H1 (cell line): ENCODE measurements at regions not wholly inside any gene's neighbourhood (a gene's known extent, or its start where the extent isn't known, plus 50 kb on each side); places are given as distances from the start of the nearest gene placed in this dataset.

Experiments used
- GABPA ChIP-seq: IDR thresholded peaks from 2 replicates; pipeline ENCODE4 v1.6.1; 2011; ENCODE audit warnings: mild to moderate bottlenecking, low read length, moderate library complexity, borderline replicate concordance; ENCODE audit not compliant: insufficient read depth
- KDM4A ChIP-seq: IDR thresholded peaks from one replicate; pipeline ENCODE4 v1.7.1; 2012; ENCODE audit warnings: low read depth, mild to moderate bottlenecking, moderate library complexity, low read length, inconsistent platforms; ENCODE audit not compliant: severe bottlenecking
- MAFK ChIP-seq: IDR thresholded peaks from 2 replicates; pipeline ENCODE4 v1.6.1; 2012; ENCODE audit warnings: low read depth, mild to moderate bottlenecking, improper control_type of control experiment, low read length
- PHF8 ChIP-seq: fragments of 200-600 bp; sonication (generic); conservative IDR thresholded peaks from 2 replicates; pipeline ENCODE4 v1.7.1; 2012; ENCODE audit warnings: low read depth, mild to moderate bottlenecking, inconsistent platforms, low read length, moderate library complexity
- RBBP5 ChIP-seq: IDR thresholded peaks from 2 replicates; pipeline ENCODE4 v1.7.1; 2012; ENCODE audit warnings: low read depth, mild to moderate bottlenecking, inconsistent platforms, low read length, moderate library complexity, borderline replicate concordance
- RFX5 ChIP-seq: IDR thresholded peaks from 2 replicates; pipeline ENCODE4 v1.6.1; 2011; ENCODE audit warnings: low read depth, low read length, improper control_type of control experiment, borderline replicate concordance
- RXRA ChIP-seq: IDR thresholded peaks from 2 replicates; pipeline ENCODE4 v1.6.1; 2011; ENCODE audit warnings: low read depth, mild to moderate bottlenecking, low read length, moderate library complexity; ENCODE audit not compliant: insufficient read depth
- SAP30 ChIP-seq: fragments of 300-600 bp; sonication (generic); IDR thresholded peaks from 2 replicates; pipeline ENCODE4 v1.7.1; 2012; ENCODE audit warnings: low read length, moderate library complexity, mild to moderate bottlenecking, inconsistent platforms; ENCODE audit not compliant: insufficient read depth, insufficient replicate concordance
- SP1 ChIP-seq: IDR thresholded peaks from 2 replicates; pipeline ENCODE4 v1.6.1; 2011; ENCODE audit warnings: low read depth, low read length
- TF ChIP-seq, protein P1 (sequence below): fragments of 300-600 bp; sonication (generic); IDR thresholded peaks from 2 replicates; pipeline ENCODE4 v1.7.1; 2012; ENCODE audit warnings: low read length, moderate library complexity, mild to moderate bottlenecking, inconsistent platforms; ENCODE audit not compliant: insufficient replicate concordance
- TF ChIP-seq, protein P2 (sequence below): IDR thresholded peaks from 2 replicates; pipeline ENCODE4 v1.6.1; 2012; ENCODE audit warnings: inconsistent platforms

DNA sequence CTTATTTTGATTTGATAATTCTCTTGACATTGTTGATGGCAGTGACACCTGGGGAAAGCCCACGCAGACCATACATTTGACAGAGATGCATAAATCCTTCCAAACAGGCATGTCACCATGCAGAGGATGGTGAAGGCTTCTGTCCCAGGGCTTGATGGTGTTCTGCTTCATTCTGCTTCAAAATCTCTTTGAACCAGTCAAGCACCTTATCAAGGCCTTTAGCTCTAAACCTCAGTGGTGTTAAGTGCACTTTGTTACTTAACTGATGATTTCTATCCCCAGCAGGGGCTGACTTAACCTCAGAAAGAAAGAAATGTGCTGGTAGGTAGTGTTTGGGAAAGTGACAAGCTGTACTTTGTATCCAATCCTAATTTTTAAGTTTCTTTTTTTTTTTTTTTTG is 81.1 kb downstream of the RRAGC start (continued):
- TF ChIP-seq, protein P1, sequence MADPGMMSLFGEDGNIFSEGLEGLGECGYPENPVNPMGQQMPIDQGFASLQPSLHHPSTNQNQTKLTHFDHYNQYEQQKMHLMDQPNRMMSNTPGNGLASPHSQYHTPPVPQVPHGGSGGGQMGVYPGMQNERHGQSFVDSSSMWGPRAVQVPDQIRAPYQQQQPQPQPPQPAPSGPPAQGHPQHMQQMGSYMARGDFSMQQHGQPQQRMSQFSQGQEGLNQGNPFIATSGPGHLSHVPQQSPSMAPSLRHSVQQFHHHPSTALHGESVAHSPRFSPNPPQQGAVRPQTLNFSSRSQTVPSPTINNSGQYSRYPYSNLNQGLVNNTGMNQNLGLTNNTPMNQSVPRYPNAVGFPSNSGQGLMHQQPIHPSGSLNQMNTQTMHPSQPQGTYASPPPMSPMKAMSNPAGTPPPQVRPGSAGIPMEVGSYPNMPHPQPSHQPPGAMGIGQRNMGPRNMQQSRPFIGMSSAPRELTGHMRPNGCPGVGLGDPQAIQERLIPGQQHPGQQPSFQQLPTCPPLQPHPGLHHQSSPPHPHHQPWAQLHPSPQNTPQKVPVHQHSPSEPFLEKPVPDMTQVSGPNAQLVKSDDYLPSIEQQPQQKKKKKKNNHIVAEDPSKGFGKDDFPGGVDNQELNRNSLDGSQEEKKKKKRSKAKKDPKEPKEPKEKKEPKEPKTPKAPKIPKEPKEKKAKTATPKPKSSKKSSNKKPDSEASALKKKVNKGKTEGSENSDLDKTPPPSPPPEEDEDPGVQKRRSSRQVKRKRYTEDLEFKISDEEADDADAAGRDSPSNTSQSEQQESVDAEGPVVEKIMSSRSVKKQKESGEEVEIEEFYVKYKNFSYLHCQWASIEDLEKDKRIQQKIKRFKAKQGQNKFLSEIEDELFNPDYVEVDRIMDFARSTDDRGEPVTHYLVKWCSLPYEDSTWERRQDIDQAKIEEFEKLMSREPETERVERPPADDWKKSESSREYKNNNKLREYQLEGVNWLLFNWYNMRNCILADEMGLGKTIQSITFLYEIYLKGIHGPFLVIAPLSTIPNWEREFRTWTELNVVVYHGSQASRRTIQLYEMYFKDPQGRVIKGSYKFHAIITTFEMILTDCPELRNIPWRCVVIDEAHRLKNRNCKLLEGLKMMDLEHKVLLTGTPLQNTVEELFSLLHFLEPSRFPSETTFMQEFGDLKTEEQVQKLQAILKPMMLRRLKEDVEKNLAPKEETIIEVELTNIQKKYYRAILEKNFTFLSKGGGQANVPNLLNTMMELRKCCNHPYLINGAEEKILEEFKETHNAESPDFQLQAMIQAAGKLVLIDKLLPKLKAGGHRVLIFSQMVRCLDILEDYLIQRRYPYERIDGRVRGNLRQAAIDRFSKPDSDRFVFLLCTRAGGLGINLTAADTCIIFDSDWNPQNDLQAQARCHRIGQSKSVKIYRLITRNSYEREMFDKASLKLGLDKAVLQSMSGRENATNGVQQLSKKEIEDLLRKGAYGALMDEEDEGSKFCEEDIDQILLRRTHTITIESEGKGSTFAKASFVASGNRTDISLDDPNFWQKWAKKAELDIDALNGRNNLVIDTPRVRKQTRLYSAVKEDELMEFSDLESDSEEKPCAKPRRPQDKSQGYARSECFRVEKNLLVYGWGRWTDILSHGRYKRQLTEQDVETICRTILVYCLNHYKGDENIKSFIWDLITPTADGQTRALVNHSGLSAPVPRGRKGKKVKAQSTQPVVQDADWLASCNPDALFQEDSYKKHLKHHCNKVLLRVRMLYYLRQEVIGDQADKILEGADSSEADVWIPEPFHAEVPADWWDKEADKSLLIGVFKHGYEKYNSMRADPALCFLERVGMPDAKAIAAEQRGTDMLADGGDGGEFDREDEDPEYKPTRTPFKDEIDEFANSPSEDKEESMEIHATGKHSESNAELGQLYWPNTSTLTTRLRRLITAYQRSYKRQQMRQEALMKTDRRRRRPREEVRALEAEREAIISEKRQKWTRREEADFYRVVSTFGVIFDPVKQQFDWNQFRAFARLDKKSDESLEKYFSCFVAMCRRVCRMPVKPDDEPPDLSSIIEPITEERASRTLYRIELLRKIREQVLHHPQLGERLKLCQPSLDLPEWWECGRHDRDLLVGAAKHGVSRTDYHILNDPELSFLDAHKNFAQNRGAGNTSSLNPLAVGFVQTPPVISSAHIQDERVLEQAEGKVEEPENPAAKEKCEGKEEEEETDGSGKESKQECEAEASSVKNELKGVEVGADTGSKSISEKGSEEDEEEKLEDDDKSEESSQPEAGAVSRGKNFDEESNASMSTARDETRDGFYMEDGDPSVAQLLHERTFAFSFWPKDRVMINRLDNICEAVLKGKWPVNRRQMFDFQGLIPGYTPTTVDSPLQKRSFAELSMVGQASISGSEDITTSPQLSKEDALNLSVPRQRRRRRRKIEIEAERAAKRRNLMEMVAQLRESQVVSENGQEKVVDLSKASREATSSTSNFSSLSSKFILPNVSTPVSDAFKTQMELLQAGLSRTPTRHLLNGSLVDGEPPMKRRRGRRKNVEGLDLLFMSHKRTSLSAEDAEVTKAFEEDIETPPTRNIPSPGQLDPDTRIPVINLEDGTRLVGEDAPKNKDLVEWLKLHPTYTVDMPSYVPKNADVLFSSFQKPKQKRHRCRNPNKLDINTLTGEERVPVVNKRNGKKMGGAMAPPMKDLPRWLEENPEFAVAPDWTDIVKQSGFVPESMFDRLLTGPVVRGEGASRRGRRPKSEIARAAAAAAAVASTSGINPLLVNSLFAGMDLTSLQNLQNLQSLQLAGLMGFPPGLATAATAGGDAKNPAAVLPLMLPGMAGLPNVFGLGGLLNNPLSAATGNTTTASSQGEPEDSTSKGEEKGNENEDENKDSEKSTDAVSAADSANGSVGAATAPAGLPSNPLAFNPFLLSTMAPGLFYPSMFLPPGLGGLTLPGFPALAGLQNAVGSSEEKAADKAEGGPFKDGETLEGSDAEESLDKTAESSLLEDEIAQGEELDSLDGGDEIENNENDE, result no peak
- TF ChIP-seq SAP30, result no peak
- TF ChIP-seq RBBP5, result no peak
- TF ChIP-seq PHF8, result no peak
- no peak for TF ChIP-seq RXRA
- no peak for TF ChIP-seq SP1
- TF ChIP-seq MAFK, result no peak
- TF ChIP-seq, protein P2, sequence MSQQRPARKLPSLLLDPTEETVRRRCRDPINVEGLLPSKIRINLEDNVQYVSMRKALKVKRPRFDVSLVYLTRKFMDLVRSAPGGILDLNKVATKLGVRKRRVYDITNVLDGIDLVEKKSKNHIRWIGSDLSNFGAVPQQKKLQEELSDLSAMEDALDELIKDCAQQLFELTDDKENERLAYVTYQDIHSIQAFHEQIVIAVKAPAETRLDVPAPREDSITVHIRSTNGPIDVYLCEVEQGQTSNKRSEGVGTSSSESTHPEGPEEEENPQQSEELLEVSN, result no peak
- no peak for TF ChIP-seq KDM4A
- TF ChIP-seq GABPA, result no peak
- no peak for TF ChIP-seq RFX5
